ENCODE measurements at regions not wholly inside any gene's neighbourhood (a gene's known extent, or its start where the extent isn't known, plus 50 kb on each side); places are given as distances from the start of the nearest gene placed in this dataset.
"Not testable (repeated sequence)": the region's sequence is repeated elsewhere in the genome, so short reads cannot be mapped to it uniquely, and the experiment has no call there.

DNA sequence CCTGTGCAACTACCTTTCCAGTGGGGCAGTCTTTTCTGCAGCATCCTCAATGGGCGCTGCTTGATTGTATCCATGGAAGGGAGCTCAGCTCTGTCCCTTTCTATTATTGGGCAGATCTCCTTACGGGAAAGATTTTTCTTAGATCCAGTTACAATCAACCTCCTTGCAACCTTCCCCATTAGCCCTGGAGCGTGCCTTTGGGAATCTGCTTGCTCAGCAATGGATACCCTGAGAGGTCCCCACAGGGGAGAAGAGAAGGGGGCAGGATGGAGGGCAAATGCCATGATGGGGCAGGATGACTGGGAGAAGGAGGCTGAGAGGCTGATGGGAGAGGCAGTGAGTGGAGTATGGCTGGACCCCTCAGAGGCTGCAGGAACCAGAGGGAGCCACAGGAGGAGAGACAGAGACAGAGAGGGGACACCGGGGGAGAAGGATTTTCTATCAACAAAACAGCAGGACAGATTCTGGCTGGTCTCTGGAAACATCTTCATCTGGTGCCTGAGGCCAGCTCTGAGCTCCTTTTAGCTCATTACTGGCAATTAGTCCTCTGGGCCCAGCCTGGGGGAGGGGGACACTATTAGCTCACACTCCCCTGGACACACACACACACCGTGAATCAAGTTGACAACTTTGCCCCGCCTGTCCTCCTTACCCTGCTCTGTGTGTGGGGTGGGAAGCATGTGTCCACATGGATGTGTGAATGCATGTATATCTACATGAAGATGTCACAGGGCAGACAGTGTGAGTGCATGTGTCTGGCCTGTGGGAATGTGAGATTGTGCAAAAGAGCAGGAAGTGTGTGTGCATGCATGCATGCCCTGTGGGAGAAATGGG lies 80.8 kb upstream of the PAX2 start:
- no peak for DNase-seq (ENCODE audit: low read depth)

DNA sequence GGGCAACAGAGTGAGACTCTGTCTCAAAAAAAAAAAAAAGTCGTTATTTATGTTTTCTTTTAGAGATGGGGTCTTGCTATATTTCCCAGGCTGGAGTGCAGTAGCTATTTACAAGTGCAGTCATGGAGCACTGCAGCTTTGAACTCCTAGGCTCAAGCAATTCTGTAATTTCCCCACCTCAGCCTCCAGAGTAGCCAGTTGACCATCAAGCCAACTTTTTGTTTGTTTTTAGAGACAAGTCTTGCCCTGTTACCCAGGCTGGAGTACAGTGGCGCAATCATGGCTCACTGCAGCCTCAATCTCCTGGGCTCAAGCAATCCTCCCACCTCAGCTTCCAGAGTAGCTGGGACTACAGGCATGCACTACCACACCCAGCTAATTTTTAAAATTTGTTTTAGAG lies 78.7 kb upstream of the PAX2 start:
- not testable (repeated sequence) for DNase-seq (ENCODE audit: low read depth)

DNA sequence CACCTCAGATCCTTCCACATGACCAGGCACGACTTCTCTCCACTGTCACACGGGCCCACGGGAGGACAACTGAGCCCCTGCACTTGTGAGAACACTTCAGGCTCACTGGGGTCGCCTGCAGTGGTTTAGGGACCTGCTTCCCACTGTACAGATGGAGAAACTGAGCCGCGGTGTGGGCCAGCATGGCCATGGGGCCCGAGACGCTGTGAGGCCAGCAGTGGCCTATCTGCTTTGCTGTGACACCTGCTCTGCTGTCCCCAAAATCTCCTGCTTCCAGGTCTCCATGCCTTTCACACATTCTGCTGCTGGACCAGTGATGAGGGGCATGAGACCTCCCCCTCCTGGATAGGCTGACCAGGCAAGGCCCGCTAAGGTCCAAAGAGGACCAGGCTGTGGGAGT lies 75.8 kb upstream of the PAX2 start:
- DNase-seq (ENCODE audit: low read depth) = no peak

DNA sequence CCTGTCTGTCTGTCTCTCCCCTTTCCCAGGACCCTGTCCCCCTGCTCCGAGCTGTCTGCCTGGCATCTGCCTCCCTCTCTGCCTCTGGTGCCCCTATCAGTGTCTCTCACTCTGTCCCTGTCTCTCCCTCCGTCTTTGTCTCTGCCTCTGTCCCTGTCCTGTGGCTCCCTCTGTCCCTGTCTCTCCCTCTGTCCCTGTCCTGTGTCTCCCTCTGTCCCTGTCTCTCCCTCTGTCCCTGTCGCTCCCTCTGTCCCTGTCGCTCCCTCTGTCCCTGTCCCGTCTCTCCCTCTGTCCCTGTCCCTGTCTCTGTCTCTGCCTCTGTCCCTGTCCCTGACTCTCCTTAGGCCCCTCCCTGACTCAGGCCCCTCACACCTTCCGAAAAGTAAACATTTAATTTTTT lies 75.0 kb upstream of the PAX2 start:
- no peak for DNase-seq (ENCODE audit: low read depth)

DNA sequence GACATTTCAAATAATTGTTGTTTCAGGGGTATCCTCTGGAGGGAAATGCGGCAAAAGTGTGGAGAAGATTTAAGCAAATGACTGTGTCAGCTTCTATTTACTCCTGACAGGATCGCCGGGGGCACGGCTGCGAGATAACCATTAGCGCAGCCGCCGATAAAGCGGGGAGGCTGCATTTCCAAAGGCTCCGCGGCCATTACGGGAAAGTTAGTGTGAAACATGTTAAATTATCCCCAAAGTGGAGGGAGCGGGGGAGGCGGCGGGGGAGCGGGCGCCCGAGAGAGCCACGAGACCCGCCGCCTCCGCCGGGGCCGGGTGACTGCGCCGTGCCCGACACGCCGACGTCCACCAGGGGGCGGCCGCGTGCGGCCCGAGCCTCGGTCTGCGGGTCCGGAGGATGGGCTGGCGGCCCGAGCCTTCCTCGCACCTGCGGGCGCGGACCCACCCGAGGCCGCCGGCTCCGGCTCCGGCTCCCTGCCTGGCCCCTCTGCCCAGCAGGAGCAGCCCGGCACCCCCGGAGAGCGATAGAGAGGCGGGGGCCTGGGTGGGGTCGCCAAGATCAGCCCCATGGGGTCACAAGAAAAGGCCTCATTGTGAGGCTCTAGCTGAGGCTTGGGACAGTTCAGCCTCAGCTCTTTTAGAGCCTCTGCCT lies 74.4 kb upstream of the PAX2 start:
- DNase-seq (ENCODE audit: low read depth) = peak; percentile 17

GRCh38 chr10:100672199-100672598 lies 73.2 kb upstream of the PAX2 start:
- DNase-seq (ENCODE audit: low read depth) = no peak

GRCh38 chr10:100677290-100677945 lies 68.0 kb upstream of the PAX2 start:
- DNase-seq (ENCODE audit: low read depth) = no peak

GRCh38 chr10:100679327-100679726 lies 66.1 kb upstream of the PAX2 start:
- DNase-seq (ENCODE audit: low read depth) = no peak

DNA sequence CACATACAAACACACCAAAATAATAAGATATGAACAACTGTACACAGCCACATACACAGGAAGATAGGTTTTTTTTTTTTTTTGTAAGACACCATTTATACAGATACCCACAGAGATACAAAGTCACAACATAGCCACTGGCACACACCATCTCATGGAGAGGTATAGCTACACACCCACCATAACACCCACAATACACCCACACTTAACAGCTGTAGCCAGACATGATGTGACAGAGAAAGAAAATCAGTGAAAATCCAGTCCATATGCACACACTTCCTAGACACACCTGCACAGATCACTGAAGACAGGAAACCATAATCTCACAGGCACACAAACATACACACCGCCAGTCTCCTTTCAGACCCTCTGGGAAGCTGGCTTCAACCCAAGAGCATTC lies 62.4 kb upstream of the PAX2 start:
- no peak for DNase-seq (ENCODE audit: low read depth)

GRCh38 chr10:100683545-100684300 lies 61.7 kb upstream of the PAX2 start:
- no peak for DNase-seq (ENCODE audit: low read depth)

- no peak for DNase-seq (ENCODE audit: low read depth)
These were observed 60.6 kb upstream of the PAX2 start for GRCh38 chr10:100684688-100685235.

DNA sequence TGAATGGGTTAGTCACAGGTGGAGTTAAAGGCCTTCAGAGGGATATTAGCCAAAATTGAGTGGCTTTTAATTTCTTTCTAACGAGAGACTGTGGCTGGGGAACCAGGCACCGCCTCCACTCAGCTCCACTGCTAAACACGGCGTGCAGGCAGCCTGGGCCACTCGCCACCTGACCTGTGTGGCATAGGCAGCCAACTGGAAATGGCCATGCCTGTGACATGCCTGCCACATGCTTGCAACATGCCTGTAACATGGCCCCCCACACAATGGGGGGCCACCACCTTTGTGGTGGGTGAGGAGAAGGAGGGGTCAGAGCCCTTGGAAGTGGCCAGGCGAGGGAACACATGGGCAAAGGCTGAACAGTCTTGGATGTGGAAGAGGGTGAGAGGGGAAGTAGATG lies 60.1 kb upstream of the PAX2 start:
- no peak for DNase-seq (ENCODE audit: low read depth)

GRCh38 chr10:100687143-100688003 lies 58.0 kb upstream of the PAX2 start:
- no peak for DNase-seq (ENCODE audit: low read depth)

GRCh38 chr10:100688201-100688600 lies 57.2 kb upstream of the PAX2 start:
- DNase-seq (ENCODE audit: low read depth) = no peak

GRCh38 chr10:100693821-100694220 lies 51.6 kb upstream of the PAX2 start:
- no peak for DNase-seq (ENCODE audit: low read depth)

Data from stimulated activated CD8-positive, alpha-beta memory T cell treated with anti-CD3 and anti-CD28 coated beads, Interleukin-12 subunit alpha, Interleukin-12 subunit beta, amount 100 ng/mL, for 4 hours (primary cell).